H1 (cell line): ENCODE measurements at regions not wholly inside any gene's neighbourhood (a gene's known extent, or its start where the extent isn't known, plus 50 kb on each side); places are given as distances from the start of the nearest gene placed in this dataset.

Experiments
- BRCA1 ChIP-seq: IDR thresholded peaks from 2 replicates; pipeline ENCODE4 v1.6.1; 2012; ENCODE audit warnings: low read depth, low read length, improper control_type of control experiment
- CTBP2 ChIP-seq: IDR thresholded peaks from 2 replicates; pipeline ENCODE4 v1.7.0; 2011; ENCODE audit warnings: borderline replicate concordance, mild to moderate bottlenecking, moderate library complexity, mixed read lengths, low read length; ENCODE audit not compliant: insufficient read depth, insufficient read length
- POLR2A ChIP-seq, 2 experiments: IDR thresholded peaks; 1 replicate in 1 of 2; 2 replicates in 1 of 2; pipeline ENCODE4 v1.6.1; 2011; ENCODE audit warnings: low read depth in 2 of 2, low read length in 2 of 2, mild to moderate bottlenecking in 2 of 2; ENCODE audit errors: control extremely low read depth in 1 of 2
- SRF ChIP-seq: IDR thresholded peaks from 2 replicates; pipeline ENCODE4 v1.6.1; 2011; ENCODE audit warnings: mild to moderate bottlenecking, low read depth, low read length, moderate library complexity
- TBP ChIP-seq: IDR thresholded peaks from 2 replicates; pipeline ENCODE4 v1.6.1; 2011; ENCODE audit warnings: low read depth, low read length, improper control_type of control experiment
- TEAD4 ChIP-seq: IDR thresholded peaks from 2 replicates; pipeline ENCODE4 v1.6.1; 2012; ENCODE audit warnings: low read depth, low read length, inconsistent platforms, mixed read lengths

DNA sequence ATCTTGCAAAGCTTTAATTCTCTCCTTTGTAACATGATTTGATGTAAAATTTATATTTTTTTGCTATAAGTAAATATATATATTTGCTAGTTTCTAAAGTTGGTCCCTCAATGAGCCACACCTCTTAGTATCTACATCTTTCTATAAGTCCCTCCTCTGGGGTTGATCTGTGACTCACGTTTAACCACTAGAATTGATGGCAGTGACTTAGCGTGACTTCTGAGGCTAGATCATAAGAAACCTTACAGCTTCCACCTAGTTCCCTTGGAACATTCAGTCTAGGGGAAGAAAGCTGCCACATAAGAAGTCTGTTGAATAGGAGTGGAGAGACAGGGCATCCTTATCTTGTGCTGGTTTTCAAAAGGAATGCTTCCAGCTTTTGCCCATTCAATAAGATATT is 56.6 kb upstream of the TNIK start (continued):
- TF ChIP-seq BRCA1 (no peak), TBP (no peak), TEAD4 (no peak), POLR2A (IDR thresholded peaks at IDR 0.05; ENCODE audit: control extremely low read depth in 1 of 2, low read depth in 2 of 2, low read length in 2 of 2) (no peak), CTBP2 (no peak), SRF (no peak)
